ENCODE measurements at regions not wholly inside any gene's neighbourhood (a gene's known extent, or its start where the extent isn't known, plus 50 kb on each side); places are given as distances from the start of the nearest gene placed in this dataset.

DNA sequence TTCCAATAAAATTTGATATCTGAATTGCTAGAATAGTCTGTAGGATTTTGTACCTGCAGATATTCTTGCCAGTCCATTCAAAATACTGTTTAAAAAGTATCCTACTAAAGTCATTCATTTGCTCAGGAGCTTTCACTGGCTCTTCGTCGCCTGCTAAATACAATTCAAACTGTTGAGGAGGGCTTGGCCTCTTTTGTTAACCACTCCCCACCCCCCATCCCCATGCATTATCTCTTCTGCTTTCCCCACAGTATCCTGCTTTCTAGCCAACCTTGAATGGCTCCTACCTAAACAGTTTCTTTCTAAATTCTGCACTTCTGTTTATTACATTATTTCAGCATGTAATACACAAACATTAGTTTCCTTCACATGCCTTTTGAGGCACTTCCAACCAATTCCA lies 230.8 kb downstream of the CPE start:
- in situ Hi-C loops (cut with MboI; ENCODE audit: low sequenced_read_pairs, unreplicated experiment), result no loop called here
- TF ChIP-seq, protein P1, sequence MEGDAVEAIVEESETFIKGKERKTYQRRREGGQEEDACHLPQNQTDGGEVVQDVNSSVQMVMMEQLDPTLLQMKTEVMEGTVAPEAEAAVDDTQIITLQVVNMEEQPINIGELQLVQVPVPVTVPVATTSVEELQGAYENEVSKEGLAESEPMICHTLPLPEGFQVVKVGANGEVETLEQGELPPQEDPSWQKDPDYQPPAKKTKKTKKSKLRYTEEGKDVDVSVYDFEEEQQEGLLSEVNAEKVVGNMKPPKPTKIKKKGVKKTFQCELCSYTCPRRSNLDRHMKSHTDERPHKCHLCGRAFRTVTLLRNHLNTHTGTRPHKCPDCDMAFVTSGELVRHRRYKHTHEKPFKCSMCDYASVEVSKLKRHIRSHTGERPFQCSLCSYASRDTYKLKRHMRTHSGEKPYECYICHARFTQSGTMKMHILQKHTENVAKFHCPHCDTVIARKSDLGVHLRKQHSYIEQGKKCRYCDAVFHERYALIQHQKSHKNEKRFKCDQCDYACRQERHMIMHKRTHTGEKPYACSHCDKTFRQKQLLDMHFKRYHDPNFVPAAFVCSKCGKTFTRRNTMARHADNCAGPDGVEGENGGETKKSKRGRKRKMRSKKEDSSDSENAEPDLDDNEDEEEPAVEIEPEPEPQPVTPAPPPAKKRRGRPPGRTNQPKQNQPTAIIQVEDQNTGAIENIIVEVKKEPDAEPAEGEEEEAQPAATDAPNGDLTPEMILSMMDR (IDR thresholded peaks at IDR 0.05; ENCODE audit: borderline replicate concordance, control extremely low read depth, extremely low read depth, insufficient read depth, missing control alignments), result no peak
- no peak for DNase-seq (ENCODE audit: low spot score)

DNA sequence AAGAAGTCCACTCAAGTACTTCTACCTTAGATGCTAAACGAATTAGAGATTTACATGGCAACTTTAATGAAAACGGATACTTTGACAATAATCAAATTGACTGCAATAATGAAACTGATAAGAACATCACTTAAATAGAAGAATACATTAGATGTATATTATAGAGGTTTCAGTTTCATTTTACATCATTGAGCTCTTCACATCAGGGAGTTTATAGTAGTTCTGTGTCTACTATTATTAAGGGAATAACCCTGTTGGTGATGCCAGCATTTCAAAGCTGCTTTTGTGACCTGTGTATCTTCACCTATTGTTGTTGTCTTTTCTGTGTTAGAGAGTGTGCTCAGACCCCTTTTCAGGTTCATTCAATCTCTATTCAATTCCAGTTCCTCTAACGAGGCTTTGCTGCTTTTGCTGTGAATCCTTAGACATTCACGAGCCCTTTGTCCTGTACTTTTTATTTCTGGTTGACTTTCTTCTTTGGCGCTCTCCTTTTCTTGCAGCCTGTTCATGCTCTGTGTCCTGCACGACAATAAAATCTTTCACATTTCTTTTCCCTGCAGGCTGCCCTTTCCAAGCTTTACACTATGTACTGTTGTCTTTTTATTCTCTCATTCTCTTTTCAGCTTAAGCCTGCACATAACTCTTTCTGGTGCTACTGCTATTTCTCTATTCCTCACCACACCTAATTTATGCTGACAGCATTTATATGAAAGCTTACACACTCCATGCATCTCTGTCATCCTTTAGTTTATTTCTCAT lies 232.1 kb downstream of the CPE start:
- TF ChIP-seq, protein P1 (IDR thresholded peaks at IDR 0.05; ENCODE audit: borderline replicate concordance, control extremely low read depth, extremely low read depth, insufficient read depth, missing control alignments), result no peak
- in situ Hi-C loops (cut with MboI; ENCODE audit: low sequenced_read_pairs, unreplicated experiment), result no loop called here
- DNase-seq (ENCODE audit: low spot score), result no peak

DNA sequence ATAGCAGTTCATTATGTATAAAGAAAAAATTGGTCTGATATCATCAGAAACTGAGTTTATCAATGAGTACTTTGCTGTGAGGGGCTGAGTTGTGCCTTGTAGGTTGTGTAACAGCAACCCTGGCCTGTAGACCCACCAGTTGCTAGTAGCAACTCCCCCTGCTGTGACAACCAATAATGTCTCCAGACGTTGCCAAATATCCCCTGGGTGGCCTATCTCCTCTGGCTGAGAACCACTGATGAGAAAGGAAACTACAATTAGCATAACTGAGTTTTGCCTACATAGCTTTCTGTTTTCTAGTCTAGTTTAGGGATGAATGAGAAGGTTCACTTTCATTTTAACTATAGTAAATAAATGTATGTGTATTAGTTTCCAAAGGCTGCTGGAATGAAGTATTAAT lies 234.1 kb downstream of the CPE start:
- no peak for DNase-seq (ENCODE audit: low spot score)
- in situ Hi-C loops (cut with MboI; ENCODE audit: low sequenced_read_pairs, unreplicated experiment), result no loop called here
- TF ChIP-seq, protein P1 (IDR thresholded peaks at IDR 0.05; ENCODE audit: borderline replicate concordance, control extremely low read depth, extremely low read depth, insufficient read depth, missing control alignments), result no peak

DNA sequence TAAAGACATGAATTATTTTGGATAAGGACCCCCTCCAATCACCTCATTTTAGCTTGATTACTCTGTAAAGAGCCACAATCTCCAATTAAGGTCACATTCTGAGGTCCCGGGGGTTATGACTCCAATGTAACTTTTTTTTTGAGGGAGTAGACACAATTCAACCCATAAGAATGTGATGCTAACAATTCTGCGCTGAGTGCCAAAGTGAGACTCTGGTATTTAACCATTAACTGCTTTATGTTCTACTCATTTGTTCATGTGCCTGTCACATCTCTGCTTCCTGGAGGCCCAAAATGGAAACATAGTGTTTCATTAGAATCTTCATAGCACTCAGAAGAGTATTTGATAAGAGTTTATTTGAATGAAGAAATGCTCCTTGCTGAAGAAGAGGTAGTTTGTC lies 234.8 kb downstream of the CPE start:
- TF ChIP-seq, protein P1 (IDR thresholded peaks at IDR 0.05; ENCODE audit: borderline replicate concordance, control extremely low read depth, extremely low read depth, insufficient read depth, missing control alignments), result no peak
- DNase-seq (ENCODE audit: low spot score), result no peak
- in situ Hi-C loops (cut with MboI; ENCODE audit: low sequenced_read_pairs, unreplicated experiment), result no loop called here

DNA sequence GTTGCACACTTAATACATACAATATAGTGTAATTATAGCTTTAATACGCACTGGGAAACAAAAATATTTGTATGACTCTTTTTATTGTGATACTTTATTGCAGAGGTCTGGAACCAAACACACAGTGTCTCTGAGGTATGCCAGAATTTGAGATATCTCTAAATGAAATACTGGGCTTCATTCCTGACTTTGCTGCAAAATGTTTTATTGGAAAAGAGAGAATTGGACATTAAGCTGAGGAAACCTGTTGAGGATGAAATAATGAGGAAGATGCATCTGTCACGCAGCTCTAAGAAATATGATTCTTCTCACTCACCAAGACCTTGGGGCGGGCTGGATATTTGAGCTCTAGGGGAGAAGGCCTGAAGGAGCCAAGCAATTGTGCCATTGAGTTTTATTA lies 242.1 kb downstream of the CPE start:
- DNase-seq (ENCODE audit: low spot score), result no peak
- TF ChIP-seq, protein P1 (IDR thresholded peaks at IDR 0.05; ENCODE audit: borderline replicate concordance, control extremely low read depth, extremely low read depth, insufficient read depth, missing control alignments), result no peak
- in situ Hi-C loops (cut with MboI; ENCODE audit: low sequenced_read_pairs, unreplicated experiment), result no loop called here

DNA sequence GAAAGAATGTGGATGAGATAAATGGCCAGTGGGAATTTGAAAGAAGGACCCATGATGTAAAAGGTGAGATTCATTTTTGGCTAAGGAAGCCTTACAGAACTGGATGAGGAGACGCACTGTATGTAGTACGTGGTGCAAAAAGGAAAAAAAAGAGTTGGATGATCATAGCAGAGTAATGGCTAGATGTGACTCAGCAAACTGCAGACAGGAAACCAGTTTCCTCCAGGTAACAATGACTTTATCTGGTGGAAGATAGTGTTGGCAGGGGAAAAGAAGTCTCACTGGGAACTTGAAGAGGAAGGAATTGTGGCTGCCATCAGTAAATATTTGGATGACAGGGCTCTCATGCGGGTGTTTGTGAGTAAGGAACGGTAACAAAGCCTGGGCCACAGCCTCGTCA lies 243.2 kb downstream of the CPE start:
- TF ChIP-seq, protein P1 (IDR thresholded peaks at IDR 0.05; ENCODE audit: borderline replicate concordance, control extremely low read depth, extremely low read depth, insufficient read depth, missing control alignments), result no peak
- DNase-seq (ENCODE audit: low spot score), result no peak
- in situ Hi-C loops (cut with MboI; ENCODE audit: low sequenced_read_pairs, unreplicated experiment), result no loop called here

Measured in GM13976 (cell line).